ENCODE measurements at regions not wholly inside any gene's neighbourhood (a gene's known extent, or its start where the extent isn't known, plus 50 kb on each side); places are given as distances from the start of the nearest gene placed in this dataset.
A peak's percentile ranks its signal among the peaks of the same experiment; 100 is the strongest.

GRCh38 chr5:107088907-107089306, 581.8 kb downstream of the EFNA5 start:
- H3K4me3 ChIP-seq = no peak overlapping the region
- no peaks in the 10 kb centered on the region for H3K36me3 ChIP-seq (ENCODE audit: insufficient read depth in 1 of 2, low read depth in 1 of 2)
- H3K27me3 ChIP-seq (ENCODE audit: insufficient read depth in 3 of 3, low read length in 2 of 3) = no peaks in the 10 kb centered on the region
- H3K27ac ChIP-seq = peak overlapping the region; percentile 61
- peaks cover 18% of the 10 kb centered on the region for H3K4me1 ChIP-seq
- peaks cover 7% of the 10 kb centered on the region for H3K9me3 ChIP-seq
- DNase-seq (no peak), ATAC-seq (peak; percentile 77 to 96 (median 92))
- 64 to 88% (median 81%) methylated on average over 1 of the region's 1 CpG for WGBS, 3 donors
- TF ChIP-seq CTCF (IDR thresholded peaks at IDR 0.05) = no peak
- intact Hi-C loops (cut with DNase I) = no loop called here

- intact Hi-C loops (cut with DNase I) = no loop called here
Observed at GRCh38 chr5:107085572-107085971, 585.2 kb downstream of the EFNA5 start.

GRCh38 chr5:107074996-107075395, 595.7 kb downstream of the EFNA5 start:
- TF ChIP-seq CTCF (IDR thresholded peaks at IDR 0.05) = no peak
- WGBS, 3 donors = 80 to 95% (median 82%) methylated on average over 1 of the region's 1 CpG
- Histone ChIP-seq H3K36me3 (ENCODE audit: insufficient read depth in 1 of 2, low read depth in 1 of 2) (no peaks in the 10 kb centered on the region), H3K27me3 (ENCODE audit: insufficient read depth in 3 of 3, low read length in 2 of 3) (no peaks in the 10 kb centered on the region), H3K4me3 (no peak overlapping the region), H3K9me3 (no peaks in the 10 kb centered on the region), H3K27ac (no peak overlapping the region), H3K4me1 (no peaks in the 10 kb centered on the region)
- ATAC-seq (no peak), DNase-seq (no peak)
- intact Hi-C loops (cut with DNase I) = no loop called here

More at GRCh38 chr5:107085572-107085971, 585.2 kb downstream of the EFNA5 start:
- no peak overlapping the region for H3K27ac ChIP-seq
- no peak for TF ChIP-seq CTCF (IDR thresholded peaks at IDR 0.05)
- H3K9me3 ChIP-seq = no peaks in the 10 kb centered on the region
- no peak for DNase-seq
- 40 to 72% (median 58%) methylated on average over 1 of the region's 1 CpG for WGBS, 3 donors
- no peak overlapping the region for H3K4me3 ChIP-seq
- peaks cover 18% of the 10 kb centered on the region for H3K4me1 ChIP-seq
- no peaks in the 10 kb centered on the region for H3K27me3 ChIP-seq (ENCODE audit: insufficient read depth in 3 of 3, low read length in 2 of 3)
- ATAC-seq = no peak
- no peaks in the 10 kb centered on the region for H3K36me3 ChIP-seq (ENCODE audit: insufficient read depth in 1 of 2, low read depth in 1 of 2)

GRCh38 chr5:107072967-107073366, 597.8 kb downstream of the EFNA5 start:
- intact Hi-C loops (cut with DNase I) = no loop called here
- H3K9me3 ChIP-seq = no peaks in the 10 kb centered on the region
- DNase-seq (no peak), ATAC-seq (no peak)
- TF ChIP-seq CTCF (IDR thresholded peaks at IDR 0.05) = no peak
- H3K36me3 ChIP-seq (ENCODE audit: insufficient read depth in 1 of 2, low read depth in 1 of 2) = no peaks in the 10 kb centered on the region
- WGBS, 3 donors = 96 to 97% (median 96%) methylated on average over 1 of the region's 1 CpG
- H3K4me1 ChIP-seq = no peaks in the 10 kb centered on the region
- H3K27ac ChIP-seq = no peak overlapping the region
- no peaks in the 10 kb centered on the region for H3K27me3 ChIP-seq (ENCODE audit: insufficient read depth in 3 of 3, low read length in 2 of 3)
- no peak overlapping the region for H3K4me3 ChIP-seq

- intact Hi-C loops (cut with DNase I) = no loop called here
- no peak for TF ChIP-seq CTCF (IDR thresholded peaks at IDR 0.05)
- no peaks in the 10 kb centered on the region for H3K4me1 ChIP-seq
- no peaks in the 10 kb centered on the region for H3K36me3 ChIP-seq (ENCODE audit: insufficient read depth in 1 of 2, low read depth in 1 of 2)
- no peaks in the 10 kb centered on the region for H3K27me3 ChIP-seq (ENCODE audit: insufficient read depth in 3 of 3, low read length in 2 of 3)
- no peaks in the 10 kb centered on the region for H3K9me3 ChIP-seq
- H3K4me3 ChIP-seq = no peak overlapping the region
- DNase-seq = no peak
- ATAC-seq = no peak
- no peak overlapping the region for H3K27ac ChIP-seq
Observed at GRCh38 chr5:107072440-107072839, 598.3 kb downstream of the EFNA5 start.
